HAP-1 (cell line): ENCODE measurements at regions not wholly inside any gene's neighbourhood (a gene's known extent, or its start where the extent isn't known, plus 50 kb on each side); places are given as distances from the start of the nearest gene placed in this dataset.
"Not testable (repeated sequence)": the region's sequence is repeated elsewhere in the genome, so short reads cannot be mapped to it uniquely, and the experiment has no call there.

ENCODE experiments used
- DNase-seq, 2 experiments: peaks; one replicate each; pipeline ENCODE4 v3.0.0-alpha.2; 2016 to 2020; ENCODE audit warnings: low spot score in 2 of 2
- H3K27me3 ChIP-seq: fragments of 250-450 bp; sonication (Bioruptor Pico); 2 replicates; pipeline ENCODE4 v1.5.1; 2020; ENCODE audit warnings: low read depth, mild to moderate bottlenecking, moderate library complexity
- H3K36me3 ChIP-seq: fragments of 250-450 bp; sonication (Bioruptor Pico); replicated peaks from 2 replicates; pipeline ENCODE4 v1.5.1; 2020; ENCODE audit warnings: mild to moderate bottlenecking
- H3K4me1 ChIP-seq: fragments of 250-450 bp; sonication (Bioruptor Pico); 2 replicates; pipeline ENCODE4 v1.5.1; 2020; ENCODE audit warnings: mild to moderate bottlenecking
- H3K4me3 ChIP-seq: fragments of 250-450 bp; sonication (Bioruptor Pico); 2 replicates; pipeline ENCODE4 v1.5.1; 2020; ENCODE audit warnings: mild to moderate bottlenecking, moderate library complexity
- H3K9me3 ChIP-seq: fragments of 250-450 bp; sonication (Bioruptor Pico); 2 replicates; pipeline ENCODE4 v1.5.1; 2020; ENCODE audit warnings: mild to moderate bottlenecking, moderate library complexity
- in situ Hi-C: fragments of 300-500 bp; cut with MboI; formaldehyde crosslinking; loops from 3 replicates; pipeline ENCODE4 v1.14.3; 2020; ENCODE audit warnings: low sequenced_read_pairs, inconsistent platforms, mixed read lengths

- Histone ChIP-seq H3K36me3 (no peaks in the 10 kb centered on the region), H3K9me3 (no peaks in the 10 kb centered on the region), H3K4me1 (no peaks in the 10 kb centered on the region), H3K27me3 (no peaks in the 10 kb centered on the region; the same call in 1 of the 2 replicates), H3K4me3 (no peak overlapping the region)
- in situ Hi-C loops: loop anchor here (10.0 kb wide), 1 partner anchor 757 kb away; no protein-coding TSS in a partner anchor
- DNase-seq: peak in 1 of 2 experiments; percentile 65
Measured at GRCh38 chr15:77871852-77872371, 205.6 kb downstream of the TBC1D2B start.

GRCh38 chr15:77870195-77871065, 207.1 kb downstream of the TBC1D2B start:
- DNase-seq: peak; percentile 71 to 94
- H3K4me1 ChIP-seq: no peaks in the 10 kb centered on the region
- H3K4me3 ChIP-seq: no peak overlapping the region
- no peaks in the 10 kb centered on the region for H3K9me3 ChIP-seq
- no peaks in the 10 kb centered on the region for H3K36me3 ChIP-seq
- no peaks in the 10 kb centered on the region; the same call in 1 of the 2 replicates for H3K27me3 ChIP-seq
- in situ Hi-C loops: loop anchor here (10.0 kb wide), 1 partner anchor 756 kb away; no protein-coding TSS in a partner anchor

GRCh38 chr15:77869021-77869895, 208.3 kb downstream of the TBC1D2B start:
- Histone ChIP-seq H3K36me3 (no peaks in the 10 kb centered on the region), H3K4me3 (no peak overlapping the region), H3K27me3 (no peaks in the 10 kb centered on the region), H3K4me1 (no peaks in the 10 kb centered on the region), H3K9me3 (no peaks in the 10 kb centered on the region)
- DNase-seq: no peak
- in situ Hi-C loops: no loop called here

GRCh38 chr15:77868048-77868629, 209.4 kb downstream of the TBC1D2B start:
- H3K9me3 ChIP-seq, H3K36me3 ChIP-seq, in situ Hi-C loops, H3K27me3 ChIP-seq, H3K4me1 ChIP-seq, H3K4me3 ChIP-seq, DNase-seq: not testable (repeated sequence)

- H3K4me3 ChIP-seq: no peak overlapping the region
- no peak for DNase-seq
- no peaks in the 10 kb centered on the region for H3K27me3 ChIP-seq
- no peaks in the 10 kb centered on the region for H3K4me1 ChIP-seq
- no peaks in the 10 kb centered on the region for H3K36me3 ChIP-seq
- no peaks in the 10 kb centered on the region for H3K9me3 ChIP-seq
- in situ Hi-C loops: no loop called here
Measured at GRCh38 chr15:77867266-77868047, 210.1 kb downstream of the TBC1D2B start.

- DNase-seq: no peak
- no peaks in the 10 kb centered on the region for H3K9me3 ChIP-seq
- no peaks in the 10 kb centered on the region for H3K4me1 ChIP-seq
- in situ Hi-C loops: no loop called here
- no peaks in the 10 kb centered on the region; the same call in 1 of the 2 replicates for H3K27me3 ChIP-seq
- no peaks in the 10 kb centered on the region for H3K36me3 ChIP-seq
- H3K4me3 ChIP-seq: no peak overlapping the region
Measured at GRCh38 chr15:77866596-77867125, 210.8 kb downstream of the TBC1D2B start.

GRCh38 chr15:77866186-77866585, 211.3 kb downstream of the TBC1D2B start:
- no peaks in the 10 kb centered on the region for H3K36me3 ChIP-seq
- in situ Hi-C loops: no loop called here
- no peak overlapping the region for H3K4me3 ChIP-seq
- H3K9me3 ChIP-seq: no peaks in the 10 kb centered on the region
- no peaks in the 10 kb centered on the region for H3K4me1 ChIP-seq
- no peaks in the 10 kb centered on the region; the same call in 1 of the 2 replicates for H3K27me3 ChIP-seq
- DNase-seq: no peak

- in situ Hi-C loops: no loop called here
- Histone ChIP-seq H3K4me1 (no peaks in the 10 kb centered on the region), H3K36me3 (no peaks in the 10 kb centered on the region), H3K9me3 (no peaks in the 10 kb centered on the region), H3K4me3 (no peak overlapping the region), H3K27me3 (no peaks in the 10 kb centered on the region; the same call in 1 of the 2 replicates)
- DNase-seq: no peak
Measured at GRCh38 chr15:77865701-77866100, 211.8 kb downstream of the TBC1D2B start.

- Histone ChIP-seq H3K4me3 (no peak overlapping the region), H3K4me1 (no peaks in the 10 kb centered on the region), H3K9me3 (no peaks in the 10 kb centered on the region), H3K27me3 (no peaks in the 10 kb centered on the region; the same call in 1 of the 2 replicates), H3K36me3 (no peaks in the 10 kb centered on the region)
- no peak for DNase-seq
- in situ Hi-C loops: no loop called here
Measured at GRCh38 chr15:77865106-77865610, 212.4 kb downstream of the TBC1D2B start.

GRCh38 chr15:77864211-77865105, 213.1 kb downstream of the TBC1D2B start:
- H3K36me3 ChIP-seq: no peaks in the 10 kb centered on the region
- H3K27me3 ChIP-seq: no peaks in the 10 kb centered on the region; the same call in 1 of the 2 replicates
- no peak for DNase-seq
- in situ Hi-C loops: no loop called here
- no peaks in the 10 kb centered on the region for H3K9me3 ChIP-seq
- H3K4me1 ChIP-seq: no peaks in the 10 kb centered on the region
- H3K4me3 ChIP-seq: no peak overlapping the region

- Histone ChIP-seq H3K4me1 (no peaks in the 10 kb centered on the region), H3K27me3 (no peaks in the 10 kb centered on the region; the same call in 1 of the 2 replicates), H3K36me3 (no peaks in the 10 kb centered on the region), H3K4me3 (no peak overlapping the region), H3K9me3 (no peaks in the 10 kb centered on the region)
- in situ Hi-C loops: no loop called here
- DNase-seq: no peak
Measured at GRCh38 chr15:77863491-77864105, 213.9 kb downstream of the TBC1D2B start.
